ENCODE measurements at regions not wholly inside any gene's neighbourhood (a gene's known extent, or its start where the extent isn't known, plus 50 kb on each side); places are given as distances from the start of the nearest gene placed in this dataset.
"Not testable (repeated sequence)": the region's sequence is repeated elsewhere in the genome, so short reads cannot be mapped to it uniquely, and the experiment has no call there.

DNA sequence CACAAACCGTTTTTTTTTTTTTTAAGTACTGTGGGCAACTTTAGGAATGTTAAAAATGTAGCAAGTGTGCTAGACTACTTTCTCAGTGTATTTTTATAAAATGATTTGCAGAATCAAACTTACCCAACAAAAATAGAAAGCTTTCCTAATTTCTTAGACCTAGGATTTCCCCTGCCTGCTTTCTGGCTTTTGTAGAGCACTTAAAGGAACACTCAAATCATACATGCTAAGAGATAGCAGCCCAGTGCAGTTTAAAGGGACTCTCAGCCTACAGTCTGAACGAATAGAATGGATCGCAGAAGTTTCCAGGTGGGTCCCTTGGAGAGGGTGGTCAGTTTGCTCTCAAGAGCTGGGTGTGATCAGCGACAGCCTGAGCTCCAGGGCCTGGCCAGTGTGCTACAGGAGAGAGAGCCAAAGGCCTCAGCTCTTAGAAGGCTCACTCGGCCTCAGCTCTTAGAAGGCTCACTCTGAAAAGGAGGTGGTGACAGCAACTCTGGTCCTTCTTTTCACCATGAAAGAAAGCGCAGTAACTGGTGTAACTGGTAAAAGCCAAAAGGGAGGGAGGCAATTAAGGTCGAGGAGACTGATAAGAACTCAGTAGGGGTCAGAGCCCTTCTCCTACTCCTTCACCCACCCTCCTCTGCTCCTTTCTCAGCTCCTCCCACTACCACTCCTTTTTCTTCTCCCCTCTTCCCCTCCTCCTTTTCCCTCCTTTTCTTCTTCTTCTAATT lies 142.4 kb downstream of the ZFP64 start:
- DNase-seq = no peak

DNA sequence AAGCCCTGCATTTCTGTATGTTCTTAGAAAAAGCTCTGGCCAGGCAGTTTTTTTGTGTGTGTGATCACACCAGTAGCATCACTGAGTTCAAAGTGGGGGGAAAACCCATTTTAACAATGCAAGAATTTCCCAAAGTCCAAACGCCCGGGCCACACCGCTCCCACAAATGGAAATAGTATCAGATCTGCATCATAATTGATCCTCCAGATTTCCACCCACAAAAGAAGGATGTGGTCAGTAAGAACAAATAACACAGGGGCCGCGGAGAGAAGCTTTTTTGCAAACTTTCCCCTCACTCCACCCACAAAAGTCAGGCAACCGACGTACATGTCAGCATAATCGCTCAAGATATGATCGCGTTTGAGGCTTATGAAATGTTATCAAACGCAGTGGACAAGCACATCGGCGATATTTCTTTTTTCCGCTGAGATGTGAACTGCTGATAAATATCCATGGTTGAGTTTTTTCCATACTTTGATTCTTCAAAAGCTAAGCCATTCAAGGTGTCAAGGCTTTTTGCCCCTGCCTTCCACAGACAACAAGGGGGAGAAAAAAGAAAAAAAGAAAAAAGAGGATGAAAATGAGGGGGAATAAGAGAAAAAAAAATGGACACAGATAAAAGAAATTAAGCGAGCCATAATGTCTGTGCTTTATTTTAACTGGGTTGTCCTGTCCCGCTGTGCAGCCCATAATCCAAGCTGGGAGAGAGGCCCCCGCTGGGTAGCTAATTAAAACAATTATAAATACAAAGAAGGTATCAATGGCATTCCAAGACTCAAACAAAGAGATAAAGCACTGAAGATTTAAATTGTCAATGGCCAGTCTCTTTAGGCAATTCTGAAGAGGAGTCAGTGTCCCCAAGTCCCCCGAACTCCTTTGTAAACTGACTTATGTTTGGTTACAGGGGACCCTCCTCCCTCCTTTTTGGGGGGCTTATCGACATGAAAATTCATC lies 143.5 kb downstream of the ZFP64 start:
- DNase-seq = peak; percentile 4

DNA sequence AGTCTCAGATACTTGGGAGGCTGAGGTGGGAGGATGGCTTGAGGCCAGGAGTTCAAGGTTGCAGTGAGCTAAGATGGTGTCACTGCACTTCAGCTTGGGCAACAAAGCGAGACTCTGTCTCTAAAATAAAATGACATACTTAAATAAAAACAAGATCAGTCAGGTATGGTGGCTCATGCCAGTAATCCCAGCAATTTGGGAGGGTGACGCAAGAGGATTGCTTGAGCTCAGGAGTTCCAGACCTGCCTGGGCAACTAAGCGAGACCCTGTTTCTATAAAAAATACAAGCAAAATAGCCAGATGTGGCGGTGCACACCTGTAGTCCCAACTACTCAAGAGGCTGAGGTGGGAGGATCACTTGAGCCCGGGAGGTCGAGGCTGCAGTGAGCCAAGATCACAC lies 149.6 kb downstream of the ZFP64 start:
- DNase-seq = no peak

DNA sequence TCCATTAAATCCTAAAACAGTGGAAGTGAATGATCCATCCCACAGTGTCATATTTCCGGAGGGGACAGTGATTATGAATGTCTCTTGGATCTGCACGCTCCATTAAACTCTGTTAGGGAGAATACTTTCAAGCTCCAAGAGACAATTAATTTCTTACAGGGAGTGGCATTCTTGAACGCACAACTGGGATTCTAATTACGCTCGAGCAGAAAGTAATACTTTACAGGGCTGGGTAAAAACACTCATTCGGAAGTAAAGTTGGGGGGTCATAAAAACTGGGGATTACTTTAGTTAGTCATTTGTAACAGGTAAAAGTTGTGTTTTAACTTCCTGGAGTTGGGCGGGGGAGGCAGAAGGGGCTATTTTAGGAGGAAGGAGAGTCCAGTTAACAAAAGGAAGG lies 151.8 kb downstream of the ZFP64 start:
- no peak for DNase-seq

DNA sequence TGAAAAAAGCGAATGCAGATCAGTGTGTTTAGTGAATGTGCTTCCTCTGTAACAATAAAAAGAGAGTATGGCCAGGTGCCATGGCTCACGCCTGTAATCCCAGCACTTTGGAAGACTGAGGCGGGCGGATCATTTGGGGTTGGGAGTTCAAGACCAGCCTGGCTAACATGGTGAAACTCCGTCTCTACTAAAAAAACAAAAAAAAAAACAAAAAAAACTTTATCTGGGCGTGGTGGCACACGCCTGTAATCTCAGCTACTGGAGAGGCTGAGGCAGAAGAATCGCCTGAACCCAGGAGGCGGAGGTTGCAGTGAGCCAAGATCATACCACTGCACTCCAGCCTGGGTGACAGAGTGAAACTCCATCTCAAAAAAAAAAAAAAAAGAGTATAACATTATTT lies 152.9 kb downstream of the ZFP64 start:
- DNase-seq = not testable (repeated sequence)

DNA sequence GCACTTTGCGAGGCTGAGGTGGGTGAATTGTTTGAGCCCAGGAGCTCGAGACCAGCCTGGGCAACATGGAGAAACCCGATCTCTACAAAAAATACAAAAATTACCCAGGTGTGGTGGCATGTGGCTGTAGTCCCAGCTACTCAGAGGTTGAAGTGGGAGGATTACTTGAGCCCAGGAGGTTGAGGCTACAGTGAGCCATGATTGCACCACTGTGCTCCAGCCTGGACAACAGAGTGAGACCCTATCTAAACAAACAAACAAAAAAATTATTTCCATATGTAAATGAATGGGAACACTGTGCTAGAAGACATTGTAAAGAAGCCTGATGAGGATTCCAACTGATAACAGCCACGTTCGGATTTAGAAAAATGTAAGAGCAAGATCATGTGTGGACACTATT lies 154.2 kb downstream of the ZFP64 start:
- DNase-seq = no peak

DNA sequence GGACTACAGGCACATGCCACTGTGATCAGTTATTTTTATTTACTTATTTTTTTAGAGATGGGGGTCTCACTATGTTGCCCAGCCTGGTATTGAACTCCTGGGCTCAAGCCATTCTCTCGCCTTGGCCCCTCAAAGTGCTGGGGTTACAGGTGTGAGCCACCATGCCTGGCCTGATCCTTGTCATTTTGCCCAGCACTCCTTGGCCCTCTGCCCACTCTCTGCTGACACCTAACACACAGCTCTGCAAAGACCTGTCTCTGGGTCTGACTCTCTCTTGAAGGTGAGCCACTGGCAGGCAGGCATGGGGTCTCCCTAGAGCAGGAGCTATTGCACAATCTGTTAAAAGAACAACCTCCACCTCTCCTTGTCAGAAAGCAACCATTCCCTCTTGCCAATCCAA lies 155.6 kb downstream of the ZFP64 start:
- DNase-seq = no peak

DNA sequence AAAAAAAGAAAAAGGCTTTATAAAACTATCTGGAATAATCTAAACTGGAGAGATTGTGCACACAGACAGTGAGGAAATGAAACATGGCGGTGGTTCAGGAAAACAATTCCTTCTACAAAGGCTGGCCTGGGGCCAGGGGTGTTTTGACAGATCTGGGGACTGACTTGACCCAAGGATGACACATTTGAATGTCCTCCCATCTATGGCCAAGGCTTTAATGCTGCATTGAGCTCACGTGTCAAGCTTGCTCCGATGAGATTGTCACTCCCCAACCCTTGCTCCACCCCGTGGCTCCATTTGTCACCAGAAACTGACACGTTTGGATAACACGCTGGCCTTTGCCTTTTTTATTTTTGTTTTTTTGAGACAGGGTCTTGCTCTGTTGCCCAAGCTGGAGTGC lies 156.1 kb downstream of the ZFP64 start:
- no peak for DNase-seq

DNA sequence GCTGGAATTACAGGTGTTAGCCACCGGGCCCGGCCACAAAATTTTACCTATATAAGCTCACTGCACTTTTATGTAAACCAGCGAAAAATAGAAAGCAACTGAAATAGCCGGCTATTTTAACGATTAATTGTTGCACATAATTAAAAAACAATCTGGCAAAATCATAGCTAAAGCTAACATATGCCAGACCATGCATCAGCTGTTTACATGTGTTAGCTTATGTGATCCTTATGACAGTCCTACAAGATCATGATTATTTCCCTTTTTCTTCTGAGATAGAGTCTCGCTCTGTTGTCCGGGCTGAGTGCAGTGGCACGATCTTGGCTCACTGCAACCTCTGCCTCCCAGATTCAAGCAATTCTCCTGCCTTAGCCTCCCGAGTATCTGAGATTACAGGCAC lies 157.0 kb downstream of the ZFP64 start:
- DNase-seq = no peak

DNA sequence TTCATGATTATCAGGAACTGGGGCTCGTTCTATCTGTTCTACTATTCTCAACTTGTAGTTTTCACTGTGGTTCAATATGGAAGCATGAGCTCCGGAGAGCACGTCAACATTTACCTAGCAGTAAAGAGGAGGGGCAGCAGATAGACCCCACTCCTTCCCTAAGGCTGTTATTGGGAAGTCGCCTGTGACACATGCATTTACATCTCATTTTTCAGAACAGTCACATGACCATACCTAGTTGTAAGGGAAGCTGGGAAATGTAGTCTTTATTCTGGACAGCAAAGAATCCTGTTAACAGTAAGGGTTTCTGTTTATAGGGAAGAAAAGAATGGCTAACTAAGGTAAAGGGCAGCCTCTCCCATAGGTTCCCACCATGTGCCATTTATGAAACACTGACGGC lies 158.3 kb downstream of the ZFP64 start:
- no peak for DNase-seq

DNA sequence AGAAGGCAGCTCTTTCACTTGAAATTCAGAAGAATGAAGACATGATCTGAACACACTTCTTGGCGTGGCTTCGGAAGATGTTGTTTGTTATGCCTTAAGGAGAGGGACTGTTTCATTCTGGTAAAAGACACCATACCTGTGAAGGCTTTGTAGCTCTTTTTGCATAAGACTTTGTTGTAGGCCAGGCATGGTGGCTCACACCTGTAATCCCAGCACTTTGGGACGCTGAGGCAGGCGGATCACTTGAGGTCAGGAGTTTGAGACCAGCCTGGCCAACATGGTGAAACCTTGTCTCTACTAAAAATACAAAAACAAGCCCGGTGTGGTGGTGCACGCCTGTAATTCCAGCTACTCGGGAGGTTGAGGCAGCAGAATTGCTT lies 159.3 kb downstream of the ZFP64 start:
- not testable (repeated sequence) for DNase-seq

DNA sequence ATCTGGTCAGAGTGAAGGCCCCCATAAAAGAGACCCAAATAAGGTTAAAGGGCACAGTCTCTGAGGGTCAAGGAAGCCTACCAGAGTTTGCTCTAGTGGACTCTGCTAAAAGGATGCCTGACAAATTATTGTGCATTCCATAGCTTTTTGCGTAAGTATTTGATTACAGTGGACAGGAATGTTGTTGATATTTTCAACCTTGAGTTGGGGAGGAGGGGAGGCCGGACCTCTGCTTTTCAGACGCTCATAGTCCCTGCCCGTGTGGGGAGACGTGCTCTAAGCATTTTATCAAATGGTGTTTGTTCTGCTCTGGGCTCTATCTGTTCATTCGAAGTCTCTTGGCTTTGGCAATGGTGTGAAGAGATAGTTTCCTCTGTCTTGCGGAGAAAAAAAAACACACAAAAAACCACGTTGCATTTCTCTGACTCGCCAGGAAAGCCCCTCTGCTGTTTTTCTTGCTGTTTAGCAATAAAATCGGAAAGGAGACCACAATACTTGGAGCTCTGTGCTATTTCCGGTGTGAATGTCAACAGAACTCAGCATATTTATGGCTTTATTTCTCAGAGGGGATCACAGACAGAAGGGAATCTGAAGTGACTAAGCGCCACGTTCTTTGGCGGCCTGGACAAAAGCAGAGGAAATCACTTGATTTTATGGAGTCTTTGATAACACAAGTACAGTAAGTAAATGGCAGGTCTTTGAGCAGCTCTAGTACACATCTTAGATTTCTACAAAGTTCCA lies 159.8 kb downstream of the ZFP64 start:
- DNase-seq = peak; percentile 9

DNA sequence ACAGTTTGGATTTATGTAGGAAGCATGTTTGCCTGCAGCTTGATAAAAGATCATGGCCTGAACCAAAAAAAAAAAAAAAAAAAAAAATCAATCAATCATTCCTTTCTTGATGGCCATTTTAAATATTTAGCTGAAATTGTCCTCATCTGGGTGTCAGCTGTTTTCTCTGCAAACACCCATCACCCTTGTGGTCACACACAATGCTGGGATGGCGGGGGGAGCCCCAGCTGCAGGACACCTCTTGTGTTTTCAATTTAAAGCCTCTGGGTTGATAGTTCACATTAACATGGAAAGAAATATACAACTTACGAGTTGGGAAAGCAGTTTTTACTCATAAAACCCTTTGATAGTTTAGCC lies 160.4 kb downstream of the ZFP64 start:
- DNase-seq = no peak

DNA sequence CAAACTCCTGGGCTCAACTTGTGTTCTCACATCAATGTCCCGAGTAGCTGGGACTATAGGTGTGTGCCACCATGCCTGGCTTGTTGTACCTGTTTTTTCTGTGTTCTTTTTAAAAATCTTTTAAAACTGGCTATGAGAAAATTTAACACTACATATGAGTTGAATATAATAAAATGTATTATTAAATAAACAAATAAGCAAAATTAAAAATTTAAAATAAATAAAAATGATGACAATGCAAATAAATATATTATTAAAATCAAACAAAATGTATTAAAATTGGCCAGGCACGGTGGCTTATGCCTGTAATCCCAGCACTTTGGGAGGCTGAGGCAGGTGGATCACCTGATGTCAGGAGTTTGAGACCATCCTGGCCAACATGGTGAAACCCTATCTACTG lies 162.4 kb downstream of the ZFP64 start:
- not testable (repeated sequence) for DNase-seq

DNA sequence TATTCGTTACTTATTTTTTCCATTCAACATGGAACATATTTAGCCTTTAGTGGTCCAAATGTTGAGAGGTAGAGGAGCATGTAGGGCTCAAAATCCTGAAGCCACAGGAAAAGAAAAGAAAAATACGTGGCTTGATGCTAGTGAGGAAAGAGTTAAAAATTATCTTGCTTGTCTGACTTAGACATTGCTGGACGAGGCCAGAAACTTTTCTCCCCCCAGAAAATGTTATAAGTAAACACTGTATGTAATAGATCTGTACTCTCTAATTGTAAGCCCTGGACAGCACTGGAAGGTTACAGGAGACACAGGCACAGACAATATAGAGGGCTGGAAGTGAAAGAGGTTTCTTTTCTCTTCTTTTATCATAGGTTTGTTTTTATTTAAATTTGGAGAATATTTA lies 165.6 kb downstream of the ZFP64 start:
- DNase-seq = no peak

DNA sequence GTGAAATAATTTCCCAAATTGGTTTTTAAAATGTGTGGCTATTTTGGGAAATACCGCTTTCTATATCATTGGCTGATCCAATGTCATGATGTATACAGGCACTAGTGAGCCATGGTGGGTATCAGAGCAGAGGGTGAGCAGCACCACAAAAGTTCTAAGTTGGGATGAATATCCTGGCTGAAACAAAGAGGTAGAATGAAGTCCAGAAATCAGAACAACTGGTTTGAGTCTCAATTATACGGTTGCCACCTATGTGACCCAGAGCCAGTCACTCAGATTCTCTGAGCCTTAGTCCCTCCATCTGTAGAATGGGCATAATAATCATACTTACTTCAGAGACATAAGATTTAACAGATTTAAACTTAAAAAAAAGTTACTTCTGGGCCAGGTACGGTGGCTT lies 172.3 kb downstream of the ZFP64 start:
- no peak for DNase-seq

DNA sequence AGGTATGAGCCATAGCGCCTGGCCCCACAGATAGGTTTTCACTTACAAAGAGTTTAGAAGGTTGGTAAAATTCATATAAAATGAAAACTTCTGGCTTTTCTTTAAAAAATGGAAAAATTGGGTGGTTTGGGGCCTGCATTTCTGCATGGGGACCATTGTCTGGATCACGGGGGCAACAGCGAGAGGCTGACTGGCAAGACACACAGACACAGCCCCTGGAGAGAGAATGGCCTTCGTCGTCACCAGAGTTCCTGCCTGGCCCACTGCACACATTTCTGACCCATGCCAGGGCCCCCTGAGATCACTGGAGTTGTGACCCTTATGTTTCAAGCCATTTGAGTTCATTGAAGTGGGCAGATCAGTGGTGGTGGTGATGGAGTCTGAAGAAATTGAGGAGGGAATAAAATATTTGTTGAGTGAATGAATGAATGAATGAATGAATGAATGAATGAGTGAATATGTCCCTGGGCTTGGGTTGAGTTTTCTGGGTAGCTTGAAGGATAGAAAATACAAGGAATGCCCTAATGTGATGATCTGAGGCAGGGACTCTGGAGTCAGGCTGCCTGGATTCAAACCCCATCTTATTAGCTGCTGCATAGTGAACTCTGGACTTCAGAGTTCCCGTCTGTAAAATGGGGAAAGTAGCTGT lies 173.8 kb downstream of the ZFP64 start:
- DNase-seq = no peak

DNA sequence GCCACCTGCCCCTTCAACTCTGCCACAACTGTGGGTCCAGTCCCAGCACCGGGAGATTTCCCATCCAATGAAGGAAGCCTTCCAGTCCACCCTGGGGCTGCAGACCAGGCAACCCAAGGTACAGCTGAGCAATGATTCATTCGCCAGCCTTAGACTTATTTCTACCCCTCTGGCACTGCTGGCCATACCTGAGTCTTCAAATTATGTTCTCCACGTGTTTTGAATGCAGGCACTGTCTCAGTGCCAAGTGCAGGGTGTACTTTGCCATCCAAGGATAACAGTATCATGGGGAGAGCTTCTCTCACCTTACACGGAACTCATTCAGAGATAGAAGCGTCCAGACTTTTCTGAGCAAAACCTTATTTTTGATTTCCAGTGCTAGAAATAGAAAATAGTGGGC lies 175.6 kb downstream of the ZFP64 start:
- DNase-seq = no peak

DNA sequence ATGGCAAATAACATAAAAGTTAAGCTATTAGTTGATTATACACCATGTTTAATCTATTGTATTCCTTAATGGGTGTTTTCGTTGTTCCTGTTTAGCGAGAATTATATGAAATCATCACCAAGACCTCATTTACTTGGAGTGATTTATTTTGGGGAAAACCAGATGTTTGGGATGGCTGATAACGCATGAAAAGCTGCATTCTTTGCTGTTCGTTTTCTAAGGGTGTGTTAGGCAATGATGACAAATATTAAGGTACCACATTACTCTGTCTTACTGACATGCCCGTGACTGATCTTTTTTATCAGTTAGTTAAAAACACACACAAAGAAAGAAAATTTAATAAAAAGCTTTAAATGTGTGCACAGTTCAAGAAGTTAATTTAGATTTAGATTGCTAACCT lies 176.4 kb downstream of the ZFP64 start:
- no peak for DNase-seq

DNA sequence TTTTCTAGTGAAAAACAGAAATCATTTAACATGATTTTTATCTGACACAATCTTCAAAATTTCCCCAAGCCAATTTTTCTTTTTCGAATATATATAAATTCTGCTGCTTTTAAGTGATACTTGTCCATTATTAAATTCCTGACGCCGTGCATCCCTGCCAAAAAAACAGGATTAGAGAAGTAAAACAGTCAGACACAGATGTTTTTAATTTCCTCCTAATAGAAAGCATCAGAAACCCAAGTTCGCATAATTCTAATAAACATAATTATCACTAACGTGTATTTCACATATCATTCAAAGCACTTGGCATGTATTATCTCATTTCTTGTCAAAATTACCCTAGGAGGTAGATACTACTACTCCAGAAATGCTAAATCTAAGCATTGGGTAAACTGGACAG lies 179.5 kb downstream of the ZFP64 start:
- no peak for DNase-seq

DNA sequence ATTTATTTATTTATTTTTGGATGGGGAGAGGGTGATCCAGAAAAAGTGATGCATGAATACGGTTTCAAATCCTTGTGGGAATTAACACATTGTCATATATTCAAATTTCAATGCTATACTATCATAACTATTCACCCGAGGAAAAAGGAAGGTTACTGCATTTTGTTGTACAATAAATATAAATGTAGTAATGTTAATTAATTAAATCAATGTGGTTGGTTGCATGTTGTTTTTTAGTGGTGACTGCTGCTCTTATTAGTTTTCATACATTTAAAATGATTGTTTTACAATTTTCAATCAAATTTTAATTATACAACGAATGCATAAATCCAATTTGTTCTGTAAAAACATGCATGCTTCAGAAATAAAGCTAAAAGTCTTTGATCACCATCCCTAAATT lies 180.5 kb downstream of the ZFP64 start:
- no peak for DNase-seq

DNA sequence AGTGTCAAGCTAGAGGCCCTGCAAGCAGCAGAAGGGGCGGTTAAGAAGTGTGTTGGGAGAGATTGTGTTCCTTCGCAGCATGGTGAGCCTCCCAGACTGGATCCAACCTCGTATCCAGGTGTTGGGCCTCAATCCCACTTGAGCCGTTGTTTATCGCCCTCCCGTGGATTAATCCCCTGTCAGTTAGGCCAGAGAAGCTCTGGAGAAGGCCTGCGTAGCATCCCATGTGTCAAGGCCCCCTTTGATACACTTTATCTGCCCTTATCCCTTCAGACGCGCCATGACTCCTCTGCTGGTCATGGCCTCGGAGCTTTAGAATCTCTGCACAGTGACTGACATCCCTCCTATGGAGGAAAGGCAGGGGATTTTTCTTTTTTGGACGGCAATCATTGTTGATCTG lies 181.0 kb downstream of the ZFP64 start:
- DNase-seq = no peak

DNA sequence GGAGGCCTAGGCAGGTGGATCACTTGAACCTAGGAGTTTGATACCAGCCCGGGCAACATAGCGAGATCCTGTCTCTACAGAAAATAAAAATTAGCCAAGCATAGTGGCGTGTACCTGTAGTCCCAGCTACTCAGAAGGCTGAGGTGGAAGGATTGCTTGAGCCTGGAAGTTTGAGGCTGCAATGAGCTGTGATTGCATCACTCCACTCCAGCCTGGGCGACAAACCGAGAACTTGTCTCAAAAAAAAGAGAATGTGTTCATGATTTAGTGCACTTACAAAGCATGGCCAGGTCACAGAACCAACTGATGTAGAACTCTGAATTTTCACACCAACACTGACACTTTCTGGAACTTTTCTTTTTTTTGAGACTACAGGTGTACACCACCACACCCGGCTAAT lies 182.7 kb downstream of the ZFP64 start:
- DNase-seq = no peak

Data from activated gamma-delta T cell treated with Interleukin-2 at 50 U/mL for 16 hours (primary cell).